Astrocyte (in vitro differentiated cells and primary cell): ENCODE measurements at regions not wholly inside any gene's neighbourhood (a gene's known extent, or its start where the extent isn't known, plus 50 kb on each side); places are given as distances from the start of the nearest gene placed in this dataset.
A peak's percentile ranks its signal among the peaks of the same experiment; 100 is the strongest.

Experiments used
- DNase-seq: peaks from one replicate; pipeline ENCODE4 v3.0.0-alpha.2; 2010; ENCODE audit warnings: low read depth
- FAIRE-seq: peaks from 2 replicates; lab custom pipeline; 2011; peaks lifted over from hg19 to GRCh38; lab: Jason Lieb, UNC
- H2AFZ ChIP-seq: 2 replicates; pipeline ENCODE4 v1.6.0; 2012; ENCODE audit warnings: low read depth, low read length, inconsistent platforms
- H3K27ac ChIP-seq: 2 replicates; pipeline ENCODE4 v1.5.1; 2011; ENCODE audit warnings: low read depth, low read length, inconsistent platforms
- H3K27me3 ChIP-seq: 2 replicates; pipeline ENCODE4 v1.6.0; 2011; ENCODE audit warnings: low read length, inconsistent platforms; ENCODE audit not compliant: insufficient read depth
- H3K36me3 ChIP-seq: 2 replicates; pipeline ENCODE4 v1.5.1; 2011; ENCODE audit warnings: low read length, inconsistent platforms; ENCODE audit not compliant: insufficient read depth
- H3K4me1 ChIP-seq: 2 replicates; pipeline ENCODE4 v1.5.1; 2011; ENCODE audit warnings: low read length, inconsistent platforms; ENCODE audit not compliant: insufficient read depth
- H3K4me2 ChIP-seq: 2 replicates; pipeline ENCODE4 v1.6.0; 2012; ENCODE audit warnings: low read length, inconsistent platforms
- H3K4me3 ChIP-seq: 2 replicates; pipeline ENCODE4 v1.5.1; 2011; ENCODE audit warnings: low read depth, mild to moderate bottlenecking, low read length, inconsistent platforms; ENCODE audit not compliant: insufficient read depth
- H3K79me2 ChIP-seq: 2 replicates; pipeline ENCODE4 v1.6.0; 2012; ENCODE audit warnings: mild to moderate bottlenecking, low read length, inconsistent platforms; ENCODE audit not compliant: insufficient read depth
- H3K9ac ChIP-seq: 2 replicates; pipeline ENCODE4 v1.6.0; 2012; ENCODE audit warnings: mild to moderate bottlenecking, low read length, inconsistent platforms
- H3K9me3 ChIP-seq: 2 replicates; pipeline ENCODE4 v1.5.1; 2012; ENCODE audit warnings: low read depth, mild to moderate bottlenecking, low read length, inconsistent platforms; ENCODE audit not compliant: insufficient read depth
- H4K20me1 ChIP-seq: 2 replicates; pipeline ENCODE4 v1.6.0; 2012; ENCODE audit warnings: low read length, inconsistent platforms; ENCODE audit not compliant: insufficient read depth
- H3K27ac Mint-ChIP-seq: one replicate; pipeline ENCODE4 v1.8.0; 2021; ENCODE audit warnings: mild to moderate bottlenecking, mixed read lengths; ENCODE audit not compliant: unreplicated experiment
- H3K27me3 Mint-ChIP-seq: one replicate; pipeline ENCODE4 v1.8.0; 2021; ENCODE audit warnings: low read depth, mixed read lengths; ENCODE audit not compliant: unreplicated experiment
- H3K36me3 Mint-ChIP-seq: one replicate; pipeline ENCODE4 v1.8.0; 2021; ENCODE audit warnings: low read depth, mixed read lengths; ENCODE audit not compliant: unreplicated experiment
- H3K4me1 Mint-ChIP-seq: one replicate; pipeline ENCODE4 v1.8.0; 2021; ENCODE audit warnings: low read depth, mixed read lengths; ENCODE audit not compliant: unreplicated experiment
- H3K4me3 Mint-ChIP-seq: one replicate; pipeline ENCODE4 v1.8.0; 2021; ENCODE audit warnings: mild to moderate bottlenecking, moderate library complexity, mixed read lengths; ENCODE audit not compliant: unreplicated experiment
- H3K9me3 Mint-ChIP-seq: one replicate; pipeline ENCODE4 v1.8.0; 2021; ENCODE audit warnings: mild to moderate bottlenecking, mixed read lengths; ENCODE audit not compliant: unreplicated experiment
- CTCF ChIP-seq: IDR thresholded peaks from 2 replicates; pipeline ENCODE4 v1.5.1; 2011; ENCODE audit warnings: low read depth, mild to moderate bottlenecking, inconsistent platforms, low read length, moderate library complexity; ENCODE audit not compliant: insufficient read depth
- EZH2 ChIP-seq: IDR thresholded peaks from 2 replicates; pipeline ENCODE4 v1.6.1; 2012; ENCODE audit warnings: mild to moderate bottlenecking, low read length, inconsistent platforms; ENCODE audit not compliant: insufficient read depth

GRCh38 chr4:111502626-111503025 is 642.6 kb upstream of the FAM241A start:
- no peaks in the 10 kb centered on the region for H3K9me3 ChIP-seq
- H3K9ac ChIP-seq: no peak overlapping the region
- H3K36me3 ChIP-seq: no peaks in the 10 kb centered on the region
- no peak overlapping the region for H2AFZ ChIP-seq
- H3K79me2 ChIP-seq: no peaks in the 10 kb centered on the region
- H3K4me3 ChIP-seq: no peak overlapping the region
- H3K9me3 Mint-ChIP-seq: no peaks in the 10 kb centered on the region
- no peak for TF ChIP-seq EZH2
- no peak for TF ChIP-seq CTCF
- no peak overlapping the region for H3K27ac ChIP-seq
- no peaks in the 10 kb centered on the region for H3K36me3 Mint-ChIP-seq
- H3K27ac Mint-ChIP-seq: no peak overlapping the region
- DNase-seq: no peak
- no peaks in the 10 kb centered on the region for H3K27me3 Mint-ChIP-seq
- FAIRE-seq: no peak
- H3K27me3 ChIP-seq: no peaks in the 10 kb centered on the region
- H3K4me1 Mint-ChIP-seq: peaks cover 21% of the 10 kb centered on the region
- H3K4me3 Mint-ChIP-seq: no peak overlapping the region
- H4K20me1 ChIP-seq: no peaks in the 10 kb centered on the region
- H3K4me1 ChIP-seq: peaks cover 3% of the 10 kb centered on the region
- H3K4me2 ChIP-seq: no peak overlapping the region

GRCh38 chr4:111506706-111507105 is 638.5 kb upstream of the FAM241A start:
- no peak for TF ChIP-seq EZH2
- TF ChIP-seq CTCF: no peak
- Histone ChIP-seq H3K4me2 (peak overlapping the region; percentile 3), H3K4me3 (no peak overlapping the region), H3K27me3 (no peaks in the 10 kb centered on the region), H3K27ac (no peak overlapping the region), H3K9ac (no peak overlapping the region), H3K79me2 (no peaks in the 10 kb centered on the region), H2AFZ (peak overlapping the region; percentile 21), H3K36me3 (no peaks in the 10 kb centered on the region), H3K4me1 (peaks cover 3% of the 10 kb centered on the region), H4K20me1 (no peaks in the 10 kb centered on the region), H3K9me3 (no peaks in the 10 kb centered on the region)
- no peaks in the 10 kb centered on the region for H3K27me3 Mint-ChIP-seq
- FAIRE-seq: peak; percentile 88
- DNase-seq: peak; percentile 84
- H3K36me3 Mint-ChIP-seq: no peaks in the 10 kb centered on the region
- H3K4me1 Mint-ChIP-seq: peaks cover 32% of the 10 kb centered on the region
- H3K27ac Mint-ChIP-seq: no peak overlapping the region
- H3K9me3 Mint-ChIP-seq: no peaks in the 10 kb centered on the region
- no peak overlapping the region for H3K4me3 Mint-ChIP-seq

DNA sequence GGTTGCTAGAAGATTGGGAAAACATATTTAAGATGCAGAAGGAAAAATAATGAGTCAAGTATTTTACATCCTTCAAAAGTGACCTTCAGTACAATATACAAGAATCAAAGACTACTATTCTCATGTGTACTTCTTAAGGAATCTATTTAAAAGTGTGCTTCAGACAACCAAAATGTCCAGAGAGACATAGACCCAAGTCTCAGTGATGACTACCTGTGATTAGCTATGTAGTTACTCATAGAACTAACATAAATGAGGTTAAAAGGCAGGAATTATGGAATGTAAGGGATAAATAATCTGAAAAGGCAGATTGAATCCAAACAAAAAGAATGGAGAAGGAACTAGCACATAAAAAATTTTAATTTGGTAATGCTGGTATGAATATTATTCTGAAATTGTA is 634.7 kb upstream of the FAM241A start:
- H3K9me3 ChIP-seq: no peaks in the 10 kb centered on the region
- TF ChIP-seq CTCF: no peak
- TF ChIP-seq EZH2: no peak
- H3K4me3 Mint-ChIP-seq: no peak overlapping the region
- H3K9me3 Mint-ChIP-seq: no peaks in the 10 kb centered on the region
- peak overlapping the region; percentile 75 for H3K27ac ChIP-seq
- H3K36me3 Mint-ChIP-seq: no peaks in the 10 kb centered on the region
- no peak overlapping the region for H2AFZ ChIP-seq
- FAIRE-seq (peak; percentile 80), DNase-seq (peak; percentile 76)
- no peak overlapping the region for H3K4me2 ChIP-seq
- no peaks in the 10 kb centered on the region for H3K27me3 ChIP-seq
- no peak overlapping the region for H3K4me3 ChIP-seq
- peak overlapping the region; percentile 37 for H3K27ac Mint-ChIP-seq
- no peaks in the 10 kb centered on the region for H3K36me3 ChIP-seq
- H3K4me1 Mint-ChIP-seq: peaks cover 34% of the 10 kb centered on the region
- peaks cover 8% of the 10 kb centered on the region for H3K4me1 ChIP-seq
- H3K9ac ChIP-seq: no peak overlapping the region
- no peaks in the 10 kb centered on the region for H3K79me2 ChIP-seq
- H3K27me3 Mint-ChIP-seq: no peaks in the 10 kb centered on the region
- no peaks in the 10 kb centered on the region for H4K20me1 ChIP-seq
